GM23338 (cell line): ENCODE measurements at regions not wholly inside any gene's neighbourhood (a gene's known extent, or its start where the extent isn't known, plus 50 kb on each side); places are given as distances from the start of the nearest gene placed in this dataset.

ENCODE experiments used
- ATAC-seq: fragments of 200-7000 bp; cut with Tn5 transposase; 3 replicates; pipeline ENCODE4 v1.9.1; 2020
- DNase-seq: peaks from one replicate; pipeline ENCODE4 v3.0.0-alpha.2; 2015; ENCODE audit warnings: low spot score
- H2AFZ ChIP-seq: fragments of 200-600 bp; sonication (generic); 2 replicates; pipeline ENCODE4 v1.8.0; 2016; ENCODE audit warnings: antibody characterized with exemption, mild to moderate bottlenecking, moderate library complexity
- H3F3A ChIP-seq: fragments of 200-600 bp; sonication (generic); replicated peaks from 2 replicates; pipeline ENCODE4 v1.8.0; 2017; ENCODE audit warnings: antibody characterized with exemption, mixed run types, low read depth
- H3K27ac ChIP-seq: fragments of 200-600 bp; sonication (generic); 2 replicates; pipeline ENCODE4 v1.6.1; 2016; ENCODE audit warnings: low read depth
- H3K27me3 ChIP-seq: fragments of 200-600 bp; sonication (generic); 2 replicates; pipeline ENCODE4 v1.8.0; 2016; ENCODE audit warnings: mild to moderate bottlenecking, mixed run types, moderate library complexity; ENCODE audit not compliant: insufficient read depth
- H3K36me3 ChIP-seq: fragments of 200-600 bp; sonication (generic); 2 replicates; pipeline ENCODE4 v1.8.0; 2016; ENCODE audit warnings: mild to moderate bottlenecking; ENCODE audit not compliant: insufficient read depth
- H3K4me1 ChIP-seq: fragments of 200-600 bp; sonication (generic); 2 replicates; pipeline ENCODE4 v1.8.0; 2016; ENCODE audit warnings: mild to moderate bottlenecking, moderate library complexity; ENCODE audit not compliant: insufficient read depth
- H3K4me2 ChIP-seq: fragments of 200-600 bp; sonication (generic); 2 replicates; pipeline ENCODE4 v1.7.1; 2017; ENCODE audit warnings: mixed run types
- H3K4me3 ChIP-seq: fragments of 200-600 bp; sonication (generic); 2 replicates; pipeline ENCODE4 v1.6.1; 2016; ENCODE audit warnings: mixed run types
- H3K79me2 ChIP-seq: fragments of 200-600 bp; sonication (generic); replicated peaks from 2 replicates; pipeline ENCODE4 v1.8.0; 2017; ENCODE audit warnings: mild to moderate bottlenecking; ENCODE audit not compliant: insufficient read depth
- H3K9me2 ChIP-seq: fragments of 200-600 bp; sonication (generic); 2 replicates; pipeline ENCODE4 v1.8.0; 2017; ENCODE audit not compliant: insufficient read depth
- H4K20me1 ChIP-seq: fragments of 200-600 bp; sonication (generic); replicated peaks from 2 replicates; pipeline ENCODE4 v1.8.0; 2017; ENCODE audit warnings: mild to moderate bottlenecking; ENCODE audit not compliant: insufficient read depth
- H3K27ac Mint-ChIP-seq: 2 replicates; pipeline ENCODE4 v1.8.0; 2020; ENCODE audit warnings: inconsistent platforms, mild to moderate bottlenecking, moderate library complexity, mixed read lengths
- H3K27me3 Mint-ChIP-seq: 3 replicates; pipeline ENCODE4 v1.8.0; 2022; ENCODE audit warnings: low read depth, mild to moderate bottlenecking, moderate library complexity, mixed read lengths, inconsistent platforms; ENCODE audit not compliant: insufficient read depth, poor library complexity
- H3K36me3 Mint-ChIP-seq: 3 replicates; pipeline ENCODE4 v1.8.0; 2021; ENCODE audit warnings: low read depth, mild to moderate bottlenecking, inconsistent platforms, moderate library complexity, mixed read lengths
- H3K4me1 Mint-ChIP-seq: 3 replicates; pipeline ENCODE4 v1.8.0; 2020; ENCODE audit warnings: mild to moderate bottlenecking, inconsistent platforms, mixed read lengths
- H3K4me3 Mint-ChIP-seq: 3 replicates; pipeline ENCODE4 v1.8.0; 2021; ENCODE audit warnings: moderate library complexity, mild to moderate bottlenecking, inconsistent platforms, mixed read lengths
- H3K9me3 Mint-ChIP-seq: 3 replicates; pipeline ENCODE4 v1.8.0; 2020; ENCODE audit warnings: moderate library complexity, mild to moderate bottlenecking, inconsistent platforms, mixed read lengths
- CREB1 ChIP-seq: fragments of 250-450 bp; sonication (Bioruptor Pico); IDR thresholded peaks from 2 replicates; pipeline ENCODE4 v1.5.0; 2020; ENCODE audit warnings: low read depth, mild to moderate bottlenecking, moderate library complexity
- CTCF ChIP-seq, 2 experiments: fragments of 200-600 bp in 1 of 2; sonication (generic) in 1 of 2; conservative IDR thresholded peaks; 2 replicates each; pipeline versions ENCODE4 v1.5.1 to v1.6.1; 2016 to 2017; ENCODE audit warnings: antibody characterized with exemption in 2 of 2, low read depth in 2 of 2, mild to moderate bottlenecking in 2 of 2, moderate library complexity in 1 of 2
- ETS1 ChIP-seq: IDR thresholded peaks from 2 replicates; pipeline ENCODE4 v1.6.1; 2016; ENCODE audit warnings: antibody characterized with exemption
- EZH2 ChIP-seq: fragments of 200-600 bp; sonication (generic); IDR thresholded peaks from one replicate; pipeline ENCODE4 v1.8.0; 2017; ENCODE audit warnings: antibody characterized with exemption, mild to moderate bottlenecking, low read depth; ENCODE audit not compliant: unreplicated experiment
- EZH2phosphoT487 ChIP-seq: fragments of 200-600 bp; sonication (generic); IDR thresholded peaks from one replicate; pipeline ENCODE4 v1.8.1; 2018; ENCODE audit warnings: antibody characterized with exemption; ENCODE audit not compliant: unreplicated experiment
- NANOG ChIP-seq: IDR thresholded peaks from 2 replicates; pipeline ENCODE4 v1.6.1; 2016; ENCODE audit warnings: antibody characterized with exemption, borderline replicate concordance
- POLR2AphosphoS5 ChIP-seq: IDR thresholded peaks from 2 replicates; pipeline ENCODE4 v1.6.1; 2016; ENCODE audit warnings: antibody characterized with exemption, low read depth
- REST ChIP-seq: IDR thresholded peaks from one replicate; pipeline ENCODE4 v1.6.1; 2018; ENCODE audit warnings: antibody characterized with exemption; ENCODE audit not compliant: unreplicated experiment
- STAT1 ChIP-seq: IDR thresholded peaks from one replicate; pipeline ENCODE4 v1.6.1; 2016; ENCODE audit warnings: antibody characterized with exemption; ENCODE audit not compliant: unreplicated experiment
- ZNF114 ChIP-seq: fragments of 250-450 bp; sonication (Bioruptor Pico); IDR thresholded peaks from 2 replicates; pipeline ENCODE4 v1.5.0; 2020; ENCODE audit warnings: mild to moderate bottlenecking, moderate library complexity
- ZNF331 ChIP-seq: fragments of 250-450 bp; sonication (Bioruptor Pico); IDR thresholded peaks from 2 replicates; pipeline ENCODE4 v1.5.0; 2020; ENCODE audit warnings: low read depth, mild to moderate bottlenecking, moderate library complexity

GRCh38 chrX:44092778-44093177 is 119.6 kb upstream of the NDP start (continued):
- TF ChIP-seq NANOG (no peak), ETS1 (no peak), CTCF (conservative IDR thresholded peaks at IDR 0.05; ENCODE audit: low read depth in 2 of 2) (no peak)

GRCh38 chrX:44088510-44089144 is 115.4 kb upstream of the NDP start:
- Histone ChIP-seq H3K36me3 (no peaks in the 10 kb centered on the region), H3K4me2 (no peak overlapping the region), H3K4me3 (no peak overlapping the region), H4K20me1 (no peaks in the 10 kb centered on the region), H2AFZ (no peak overlapping the region), H3F3A (no peaks in the 10 kb centered on the region), H3K27me3 (no peaks in the 10 kb centered on the region), H3K27ac (no peak overlapping the region), H3K79me2 (no peaks in the 10 kb centered on the region), H3K4me1 (no peaks in the 10 kb centered on the region), H3K9me2 (no peaks in the 10 kb centered on the region)
- no peak overlapping the region for H3K27ac Mint-ChIP-seq
- no peak for DNase-seq
- H3K9me3 Mint-ChIP-seq, result no peaks in the 10 kb centered on the region
- H3K27me3 Mint-ChIP-seq, result peaks cover 1% of the 10 kb centered on the region
- no peaks in the 10 kb centered on the region for H3K36me3 Mint-ChIP-seq
- no peak overlapping the region for H3K4me3 Mint-ChIP-seq
- no peaks in the 10 kb centered on the region for H3K4me1 Mint-ChIP-seq
- ATAC-seq, result no peak
- TF ChIP-seq STAT1 (no peak), EZH2phosphoT487 (no peak), POLR2AphosphoS5 (no peak), NANOG (no peak), ZNF331 (CRISPR knock-in tag) (no peak), REST (no peak), EZH2 (no peak), ZNF114 (CRISPR knock-in tag) (no peak), ETS1 (no peak), CTCF (conservative IDR thresholded peaks at IDR 0.05; ENCODE audit: low read depth in 2 of 2) (no peak), CREB1 (no peak)
